Spleen (tissue), 7 donors: ENCODE measurements at regions not wholly inside any gene's neighbourhood (a gene's known extent, or its start where the extent isn't known, plus 50 kb on each side); places are given as distances from the start of the nearest gene placed in this dataset.

ENCODE experiments used
- POLR2A ChIP-seq, 3 donors: fragments of 450-650 bp; IDR thresholded peaks; one replicate each; pipeline ENCODE4 v1.5.1; 2017; ENCODE audit warnings: antibody characterized with exemption in 3 of 3, mild to moderate bottlenecking in 1 of 3
- POLR2AphosphoS5 ChIP-seq, 3 donors: sonication (generic); formaldehyde crosslinking; IDR thresholded peaks; one replicate each; pipeline ENCODE4 v1.5.1; 2017; ENCODE audit warnings: antibody characterized with exemption in 3 of 3
- TF ChIP-seq, protein P1 (sequence below), 11 experiments: fragments of 200-600 bp in 7 of 11; fragments of 450-650 bp in 4 of 11; sonication (generic) in 4 of 11; IDR thresholded peaks in 8 of 11; conservative IDR thresholded peaks in 3 of 11; 1 replicate in 7 of 11; 2 replicates in 4 of 11; pipeline versions ENCODE4 v1.4.0 to v1.8.0; 2016 to 2021; ENCODE audit warnings: antibody characterized with exemption in 11 of 11, inconsistent platforms in 4 of 11, mild to moderate bottlenecking in 1 of 11
- donor health status: DM: no; HTN: no; CAD: no; lungs with moderate emphysema.
- donor health status: DM: no; HTN: no; CAD: no.
- donor health status: DM: no; HTN: no; CAD: no.

DNA sequence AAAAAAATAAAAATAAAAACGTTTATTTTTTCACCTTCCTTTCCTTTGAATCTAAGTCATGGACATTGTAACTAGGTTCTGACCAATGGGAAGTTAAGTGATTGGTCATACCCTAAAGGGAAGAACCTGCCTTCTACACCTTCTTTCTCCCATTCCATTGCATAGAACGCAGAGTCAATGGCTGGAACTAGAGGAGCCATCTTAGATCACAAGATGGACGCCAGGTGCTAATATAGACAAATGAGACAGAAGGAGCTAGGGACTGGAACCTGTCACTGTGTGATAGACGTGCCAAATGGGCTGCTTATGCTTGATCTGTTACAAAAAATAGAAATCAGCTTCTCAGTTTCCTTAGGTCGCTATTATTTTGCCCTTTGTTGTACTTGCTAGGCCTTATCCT lies 606.6 kb downstream of the MED13L start:
- TF ChIP-seq, protein P1, sequence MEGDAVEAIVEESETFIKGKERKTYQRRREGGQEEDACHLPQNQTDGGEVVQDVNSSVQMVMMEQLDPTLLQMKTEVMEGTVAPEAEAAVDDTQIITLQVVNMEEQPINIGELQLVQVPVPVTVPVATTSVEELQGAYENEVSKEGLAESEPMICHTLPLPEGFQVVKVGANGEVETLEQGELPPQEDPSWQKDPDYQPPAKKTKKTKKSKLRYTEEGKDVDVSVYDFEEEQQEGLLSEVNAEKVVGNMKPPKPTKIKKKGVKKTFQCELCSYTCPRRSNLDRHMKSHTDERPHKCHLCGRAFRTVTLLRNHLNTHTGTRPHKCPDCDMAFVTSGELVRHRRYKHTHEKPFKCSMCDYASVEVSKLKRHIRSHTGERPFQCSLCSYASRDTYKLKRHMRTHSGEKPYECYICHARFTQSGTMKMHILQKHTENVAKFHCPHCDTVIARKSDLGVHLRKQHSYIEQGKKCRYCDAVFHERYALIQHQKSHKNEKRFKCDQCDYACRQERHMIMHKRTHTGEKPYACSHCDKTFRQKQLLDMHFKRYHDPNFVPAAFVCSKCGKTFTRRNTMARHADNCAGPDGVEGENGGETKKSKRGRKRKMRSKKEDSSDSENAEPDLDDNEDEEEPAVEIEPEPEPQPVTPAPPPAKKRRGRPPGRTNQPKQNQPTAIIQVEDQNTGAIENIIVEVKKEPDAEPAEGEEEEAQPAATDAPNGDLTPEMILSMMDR (IDR thresholded peaks at IDR 0.05 in 8 of 11, conservative IDR thresholded peaks at IDR 0.05 in 3 of 11), result no peak
- TF ChIP-seq POLR2AphosphoS5 (IDR thresholded peaks at IDR 0.05) (no peak), POLR2A (IDR thresholded peaks at IDR 0.05) (no peak)
